HCT116 (cell line): ENCODE measurements at regions not wholly inside any gene's neighbourhood (a gene's known extent, or its start where the extent isn't known, plus 50 kb on each side); places are given as distances from the start of the nearest gene placed in this dataset.

Experiments used
- ATAC-seq: fragments of 200-7000 bp; cut with Tn5 transposase; 2 replicates; pipeline ENCODE4 v1.9.1; 2020; ENCODE audit warnings: mild to moderate bottlenecking, moderate library complexity
- BruUV-seq: library from RNA; stranded (reverse); fragments of 400-500 nt; replicated peaks from 2 replicates; lab custom pipeline; 2021; lab: Mats Ljungman, UMichigan
- CTCF ChIA-PET: fragments of 300-600 bp; sonication (Branson Sonifier 250); formaldehyde crosslinking; loops from one replicate; lab custom pipeline; 2021; ENCODE audit warnings: antibody characterized with exemption; lab: Charles Lee
- POLR2A ChIA-PET: fragments of 300-600, 350-600 bp; sonication (Branson Sonifier 250); formaldehyde crosslinking; loops from one replicate; lab custom pipeline; 2021; ENCODE audit warnings: antibody characterized with exemption; lab: Charles Lee
- RAD21 ChIA-PET, 2 experiments: fragments of 300-600 bp; sonication (Branson Sonifier 250); formaldehyde crosslinking; loops; one replicate each; lab custom pipeline; 2023; ENCODE audit warnings: low total read pairs in 2 of 2; ENCODE audit not compliant: uncharacterized antibody in 2 of 2, unreplicated experiment in 2 of 2, low non-redundant PET in 1 of 2; lab: Charles Lee
- DNase-seq: peaks from one replicate; pipeline ENCODE4 v3.0.0-alpha.2; 2010; ENCODE audit warnings: low read depth, low spot score
- H2AFZ ChIP-seq: fragments of 200-600 bp; shearing (Covaris generic), sonication (generic); 2 replicates; pipeline ENCODE4 v1.6.1; 2017; ENCODE audit warnings: low read depth, mixed run types, mixed read lengths, antibody characterized with exemption, low read length; ENCODE audit not compliant: poor library complexity, severe bottlenecking
- H3K27ac ChIP-seq: 2 replicates; pipeline ENCODE4 v1.5.1; 2012; ENCODE audit warnings: low read depth, low read length
- H3K27me3 ChIP-seq: fragments of 200-600 bp; sonication (generic); 2 replicates; pipeline ENCODE4 v1.6.1; 2016; ENCODE audit warnings: mixed run types, low read length, mixed read lengths; ENCODE audit not compliant: insufficient read depth
- H3K36me3 ChIP-seq, 2 experiments: fragments of 200-500 bp in 1 of 2; fragments of 200-600 bp in 1 of 2; sonication (Bioruptor generic) in 1 of 2; sonication (generic) in 1 of 2; 2 replicates each; pipeline versions ENCODE4 v1.5.1 to v1.6.1; 2014 to 2016; ENCODE audit warnings: low read length in 2 of 2, inconsistent platforms in 1 of 2, mixed read lengths in 1 of 2, mixed run types in 1 of 2; ENCODE audit not compliant: insufficient read depth in 2 of 2, control insufficient read depth in 1 of 2
- H3K4me1 ChIP-seq, 2 experiments: fragments of 200-600 bp in 1 of 2; sonication (generic) in 1 of 2; 2 replicates each; pipeline versions ENCODE4 v1.5.1 to v1.6.1; 2012 to 2017; ENCODE audit warnings: low read length in 2 of 2, inconsistent platforms in 1 of 2, mild to moderate bottlenecking in 1 of 2, mixed read lengths in 1 of 2, mixed run types in 1 of 2, moderate library complexity in 1 of 2; ENCODE audit not compliant: insufficient read depth in 2 of 2, control insufficient read depth in 1 of 2
- H3K4me2 ChIP-seq: fragments of 200-600 bp; sonication (generic); 2 replicates; pipeline ENCODE4 v1.6.1; 2017; ENCODE audit warnings: mixed run types, low read length, mixed read lengths
- H3K4me3 ChIP-seq, 2 experiments: fragments of 200-600 bp in 1 of 2; sonication (generic) in 1 of 2; replicated peaks in 1 of 2; 2 replicates each; pipeline ENCODE4 v1.5.1; 2011 to 2016; ENCODE audit warnings: low read length in 2 of 2, control low read depth in 1 of 2, low read depth in 1 of 2, mild to moderate bottlenecking in 1 of 2, mixed read lengths in 1 of 2, mixed run types in 1 of 2
- H3K79me2 ChIP-seq: fragments of 200-600 bp; sonication (generic); 2 replicates; pipeline ENCODE4 v1.6.1; 2017; ENCODE audit warnings: mild to moderate bottlenecking, mixed run types, low read length, moderate library complexity, mixed read lengths; ENCODE audit not compliant: insufficient read depth
- H3K9ac ChIP-seq: fragments of 200-600 bp; sonication (generic); 2 replicates; pipeline ENCODE4 v1.6.1; 2016; ENCODE audit warnings: low read length, mixed read lengths
- H3K9me2 ChIP-seq: fragments of 200-600 bp; sonication (generic), shearing (Covaris generic); 2 replicates; pipeline ENCODE4 v1.6.1; 2017; ENCODE audit warnings: mixed run types, mild to moderate bottlenecking, moderate library complexity; ENCODE audit not compliant: insufficient read depth
- H3K9me3 ChIP-seq, 2 experiments: fragments of 200-500 bp in 1 of 2; fragments of 200-600 bp in 1 of 2; sonication (Bioruptor generic) in 1 of 2; sonication (generic) in 1 of 2; 2 replicates each; pipeline ENCODE4 v1.6.1; 2014 to 2017; ENCODE audit warnings: low read length in 2 of 2, mixed read lengths in 2 of 2, inconsistent platforms in 1 of 2, low read depth in 1 of 2, mild to moderate bottlenecking in 1 of 2, mixed run types in 1 of 2, moderate library complexity in 1 of 2; ENCODE audit not compliant: control insufficient read depth in 1 of 2, insufficient read depth in 1 of 2
- H4K20me1 ChIP-seq: fragments of 200-600 bp; sonication (generic), shearing (Covaris generic); 2 replicates; pipeline ENCODE4 v1.6.1; 2017; ENCODE audit warnings: mixed run types, mild to moderate bottlenecking, moderate library complexity; ENCODE audit not compliant: insufficient read depth
- FOSL1 ChIP-seq: IDR thresholded peaks from 2 replicates; pipeline ENCODE4 v1.6.1; 2012; ENCODE audit warnings: low read depth
- JUND ChIP-seq: IDR thresholded peaks from 2 replicates; pipeline ENCODE4 v1.6.1; 2012
- POLR2A ChIP-seq: IDR thresholded peaks from 2 replicates; pipeline ENCODE4 v1.7.0; 2011; ENCODE audit warnings: borderline replicate concordance; ENCODE audit not compliant: insufficient read depth, insufficient read length; ENCODE audit errors: extremely low read depth
- RAD21 ChIP-seq: IDR thresholded peaks from 2 replicates; pipeline ENCODE4 v1.6.1; 2012; ENCODE audit warnings: low read depth, mild to moderate bottlenecking
- SRF ChIP-seq: IDR thresholded peaks from 2 replicates; pipeline ENCODE4 v1.6.1; 2012; ENCODE audit warnings: low read depth
- TCF7L2 ChIP-seq: IDR thresholded peaks from 2 replicates; pipeline ENCODE4 v1.7.0; 2011; ENCODE audit warnings: borderline replicate concordance, inconsistent platforms; ENCODE audit not compliant: insufficient read depth, insufficient read length; ENCODE audit errors: extremely low read depth
- ZFX ChIP-seq: fragments of 450-650 bp; IDR thresholded peaks from 2 replicates; pipeline ENCODE4 v1.6.1; 2017
- intact Hi-C: fragments of 100-400 bp; cut with micrococcal nuclease; formaldehyde crosslinking; loops from 2 replicates; pipeline ENCODE4 v1.10.0; 2022
- TF ChIP-seq, protein P1 (sequence below): IDR thresholded peaks from 2 replicates; pipeline ENCODE4 v1.6.1; 2012
- TF ChIP-seq, protein P2 (sequence below): IDR thresholded peaks from 2 replicates; pipeline ENCODE4 v1.6.1; 2012; ENCODE audit warnings: low read depth

DNA sequence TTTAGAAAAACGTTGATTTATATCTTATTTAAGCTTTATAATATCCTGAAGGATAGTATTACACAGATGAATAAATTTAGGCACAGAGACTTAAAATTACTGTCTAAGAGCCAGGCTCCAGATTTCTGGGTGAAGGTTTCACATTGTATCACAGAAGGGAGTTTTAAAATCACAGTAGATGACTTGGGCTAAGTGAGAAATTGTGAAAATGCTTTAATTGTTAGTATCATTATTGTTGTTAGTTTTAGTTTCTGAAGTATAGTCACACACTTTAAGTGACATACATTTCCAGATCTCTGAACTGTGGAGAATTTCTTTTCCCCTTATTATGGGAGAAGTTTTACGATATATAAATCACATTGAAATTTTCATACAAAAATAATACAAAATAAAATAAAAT lies 83.5 kb downstream of the NDUFS5 start:
- H3K4me1 ChIP-seq = peaks cover 28 to 44% of the 10 kb centered on the region in 2 experiments
- H3K4me2 ChIP-seq = no peak overlapping the region
- ChIA-PET CTCF (interaction anchor here (1.6 kb wide), 1 partner anchor 149 kb away, joined by 3 read pairs; no protein-coding TSS in a partner anchor), RAD21 (interaction anchor here in 1 of 2 experiments (1.2 kb wide), 1 partner anchor 17 kb away, joined by 5 read pairs; no protein-coding TSS in a partner anchor), POLR2A (interaction anchor here (0.7 kb wide), 1 partner anchor 221 kb away, joined by 3 read pairs; no protein-coding TSS in a partner anchor)
- no peak overlapping the region for H3K27ac ChIP-seq
- intact Hi-C loops = no loop called here
- H4K20me1 ChIP-seq = 0 out of 2 replicates have a peak, but pooled peaks cover 6% of the 10 kb centered on the region
- H3K36me3 ChIP-seq = no peaks in the 10 kb centered on the region
- ATAC-seq (no peak), DNase-seq (no peak)
- no peak overlapping the region for H3K4me3 ChIP-seq
- H2AFZ ChIP-seq = no peak overlapping the region
- no peak for TF ChIP-seq TCF7L2
- no peak for TF ChIP-seq POLR2A
- TF ChIP-seq RAD21 = no peak
- TF ChIP-seq, protein P1, sequence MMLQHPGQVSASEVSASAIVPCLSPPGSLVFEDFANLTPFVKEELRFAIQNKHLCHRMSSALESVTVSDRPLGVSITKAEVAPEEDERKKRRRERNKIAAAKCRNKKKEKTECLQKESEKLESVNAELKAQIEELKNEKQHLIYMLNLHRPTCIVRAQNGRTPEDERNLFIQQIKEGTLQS = no peak
- TF ChIP-seq SRF = no peak
- TF ChIP-seq ZFX = no peak
- no peak for TF ChIP-seq JUND
- TF ChIP-seq, protein P2, sequence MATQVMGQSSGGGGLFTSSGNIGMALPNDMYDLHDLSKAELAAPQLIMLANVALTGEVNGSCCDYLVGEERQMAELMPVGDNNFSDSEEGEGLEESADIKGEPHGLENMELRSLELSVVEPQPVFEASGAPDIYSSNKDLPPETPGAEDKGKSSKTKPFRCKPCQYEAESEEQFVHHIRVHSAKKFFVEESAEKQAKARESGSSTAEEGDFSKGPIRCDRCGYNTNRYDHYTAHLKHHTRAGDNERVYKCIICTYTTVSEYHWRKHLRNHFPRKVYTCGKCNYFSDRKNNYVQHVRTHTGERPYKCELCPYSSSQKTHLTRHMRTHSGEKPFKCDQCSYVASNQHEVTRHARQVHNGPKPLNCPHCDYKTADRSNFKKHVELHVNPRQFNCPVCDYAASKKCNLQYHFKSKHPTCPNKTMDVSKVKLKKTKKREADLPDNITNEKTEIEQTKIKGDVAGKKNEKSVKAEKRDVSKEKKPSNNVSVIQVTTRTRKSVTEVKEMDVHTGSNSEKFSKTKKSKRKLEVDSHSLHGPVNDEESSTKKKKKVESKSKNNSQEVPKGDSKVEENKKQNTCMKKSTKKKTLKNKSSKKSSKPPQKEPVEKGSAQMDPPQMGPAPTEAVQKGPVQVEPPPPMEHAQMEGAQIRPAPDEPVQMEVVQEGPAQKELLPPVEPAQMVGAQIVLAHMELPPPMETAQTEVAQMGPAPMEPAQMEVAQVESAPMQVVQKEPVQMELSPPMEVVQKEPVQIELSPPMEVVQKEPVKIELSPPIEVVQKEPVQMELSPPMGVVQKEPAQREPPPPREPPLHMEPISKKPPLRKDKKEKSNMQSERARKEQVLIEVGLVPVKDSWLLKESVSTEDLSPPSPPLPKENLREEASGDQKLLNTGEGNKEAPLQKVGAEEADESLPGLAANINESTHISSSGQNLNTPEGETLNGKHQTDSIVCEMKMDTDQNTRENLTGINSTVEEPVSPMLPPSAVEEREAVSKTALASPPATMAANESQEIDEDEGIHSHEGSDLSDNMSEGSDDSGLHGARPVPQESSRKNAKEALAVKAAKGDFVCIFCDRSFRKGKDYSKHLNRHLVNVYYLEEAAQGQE = no peak
- TF ChIP-seq FOSL1 = no peak
- no peaks in the 10 kb centered on the region for H3K27me3 ChIP-seq
- no peaks in the 10 kb centered on the region for H3K9me2 ChIP-seq
- H3K9me3 ChIP-seq = no peaks in the 10 kb centered on the region
- no peak overlapping the region for H3K9ac ChIP-seq
- peaks cover 61% of the 10 kb centered on the region for H3K79me2 ChIP-seq
- no TSS peak for BruUV-seq
